Adrenal gland (tissue), 9 donors: ENCODE measurements at regions not wholly inside any gene's neighbourhood (a gene's known extent, or its start where the extent isn't known, plus 50 kb on each side); places are given as distances from the start of the nearest gene placed in this dataset.

Source experiments
- DNase-seq, 7 donors: peaks; one replicate each; pipeline ENCODE4 v3.0.0-alpha.2; 2019 to 2020
- H3K27ac ChIP-seq, 5 donors: fragments of 200-600 bp; sonication (generic) in 4 of 5; 1 replicate in 3 of 5; 2 replicates in 2 of 5; pipeline versions ENCODE4 v1.5.1 to v1.8.0; 2016 to 2020; ENCODE audit warnings: mild to moderate bottlenecking in 1 of 5
- H3K27me3 ChIP-seq: fragments of 200-600 bp; 2 replicates; pipeline ENCODE4 v1.8.0; 2021
- H3K36me3 ChIP-seq, 2 donors: fragments of 200-600 bp; replicated peaks in 1 of 2; 1 replicate in 1 of 2; 2 replicates in 1 of 2; pipeline versions ENCODE4 v1.5.1 to v1.8.0; 2018 to 2022
- H3K4me1 ChIP-seq, 2 donors: fragments of 200-600 bp; replicated peaks in 1 of 2; 1 replicate in 1 of 2; 2 replicates in 1 of 2; pipeline versions ENCODE4 v1.5.1 to v1.8.0; 2018 to 2021
- H3K4me3 ChIP-seq, 4 donors: fragments of 200-600 bp; sonication (generic) in 3 of 4; one replicate each; pipeline ENCODE4 v1.5.1; 2016 to 2018
- H3K9me3 ChIP-seq, 3 donors: fragments of 200-600 bp; sonication (generic) in 1 of 3; replicated peaks in 1 of 3; 1 replicate in 2 of 3; 2 replicates in 1 of 3; pipeline versions ENCODE4 v1.5.1 to v1.8.0; 2016 to 2021
- POLR2A ChIP-seq, 2 donors: fragments of 450-650 bp; IDR thresholded peaks; one replicate each; pipeline ENCODE4 v1.6.1; 2017; ENCODE audit warnings: antibody characterized with exemption in 2 of 2, mild to moderate bottlenecking in 2 of 2, moderate library complexity in 1 of 2
- WGBS, 4 donors: extraction: QIAGEN DNeasy Blood & Tissue Kit in 2 of 4; methylation state at CpG; one replicate each; pipeline versions ENCODE4 v1.1.5 to v1.1.7; 2013 to 2017; 5-methylcytosine and 5-hydroxymethylcytosine counted together
- intact Hi-C, 2 donors: fragments of 100-400 bp; cut with DNase I; formaldehyde crosslinking; loops; one replicate each; pipeline versions ENCODE4 v1.14.1 to v1.15.0; 2022 to 2023
- TF ChIP-seq, protein P1 (sequence below), 6 experiments: fragments of 450-650 bp in 4 of 6; fragments of 200-600 bp in 2 of 6; sonication (generic) in 1 of 6; IDR thresholded peaks; 1 replicate in 5 of 6; 2 replicates in 1 of 6; pipeline versions ENCODE4 v1.5.1 to v1.8.0; 2016 to 2021; ENCODE audit warnings: antibody characterized with exemption in 6 of 6, mild to moderate bottlenecking in 2 of 6, moderate library complexity in 1 of 6
- donor health status: healthy with polysubstance abuse.
- donor health status: Bipolar disorder and iron deficiency.
- donor health status: DM: yes; HTN: yes; CAD: no.
- donor health status: DM: no; HTN: no; CAD: no.
- donor health status: DM: no; HTN: no; CAD: no.

DNA sequence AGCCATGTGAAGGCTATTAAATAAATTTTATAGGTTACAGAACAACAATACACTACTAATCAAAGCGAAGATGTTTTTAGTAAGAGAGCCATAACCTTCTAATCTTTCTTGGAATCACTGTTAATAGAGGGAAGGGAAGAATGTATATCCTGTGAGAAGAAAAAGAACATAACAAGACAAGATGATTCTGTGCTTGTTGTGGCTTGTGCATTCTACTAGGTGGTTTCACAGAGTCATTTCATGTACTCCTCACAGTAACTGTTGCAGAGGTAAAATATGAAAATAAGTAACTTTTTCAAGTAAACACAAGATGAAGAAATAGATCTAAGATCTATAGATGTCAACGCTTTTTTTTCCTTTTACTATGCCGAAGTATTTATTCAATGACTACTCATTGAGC is 116.9 kb upstream of the FAM83B start:
- no peak overlapping the region for H3K4me3 ChIP-seq
- no peak overlapping the region for H3K27ac ChIP-seq
- no peaks in the 10 kb centered on the region for H3K4me1 ChIP-seq
- H3K9me3 ChIP-seq, result no peaks in the 10 kb centered on the region
- no peaks in the 10 kb centered on the region for H3K36me3 ChIP-seq
- no peak for DNase-seq
- no peaks in the 10 kb centered on the region for H3K27me3 ChIP-seq
- 78 to 90% (median 84%) methylated on average over 3 of the region's 3 CpGs for whole genome bisulfite sequencing, 4 donors
- intact Hi-C loops, result no loop called here
- TF ChIP-seq, protein P1, sequence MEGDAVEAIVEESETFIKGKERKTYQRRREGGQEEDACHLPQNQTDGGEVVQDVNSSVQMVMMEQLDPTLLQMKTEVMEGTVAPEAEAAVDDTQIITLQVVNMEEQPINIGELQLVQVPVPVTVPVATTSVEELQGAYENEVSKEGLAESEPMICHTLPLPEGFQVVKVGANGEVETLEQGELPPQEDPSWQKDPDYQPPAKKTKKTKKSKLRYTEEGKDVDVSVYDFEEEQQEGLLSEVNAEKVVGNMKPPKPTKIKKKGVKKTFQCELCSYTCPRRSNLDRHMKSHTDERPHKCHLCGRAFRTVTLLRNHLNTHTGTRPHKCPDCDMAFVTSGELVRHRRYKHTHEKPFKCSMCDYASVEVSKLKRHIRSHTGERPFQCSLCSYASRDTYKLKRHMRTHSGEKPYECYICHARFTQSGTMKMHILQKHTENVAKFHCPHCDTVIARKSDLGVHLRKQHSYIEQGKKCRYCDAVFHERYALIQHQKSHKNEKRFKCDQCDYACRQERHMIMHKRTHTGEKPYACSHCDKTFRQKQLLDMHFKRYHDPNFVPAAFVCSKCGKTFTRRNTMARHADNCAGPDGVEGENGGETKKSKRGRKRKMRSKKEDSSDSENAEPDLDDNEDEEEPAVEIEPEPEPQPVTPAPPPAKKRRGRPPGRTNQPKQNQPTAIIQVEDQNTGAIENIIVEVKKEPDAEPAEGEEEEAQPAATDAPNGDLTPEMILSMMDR (IDR thresholded peaks at IDR 0.05), result no peak
- TF ChIP-seq POLR2A (IDR thresholded peaks at IDR 0.05), result no peak

DNA sequence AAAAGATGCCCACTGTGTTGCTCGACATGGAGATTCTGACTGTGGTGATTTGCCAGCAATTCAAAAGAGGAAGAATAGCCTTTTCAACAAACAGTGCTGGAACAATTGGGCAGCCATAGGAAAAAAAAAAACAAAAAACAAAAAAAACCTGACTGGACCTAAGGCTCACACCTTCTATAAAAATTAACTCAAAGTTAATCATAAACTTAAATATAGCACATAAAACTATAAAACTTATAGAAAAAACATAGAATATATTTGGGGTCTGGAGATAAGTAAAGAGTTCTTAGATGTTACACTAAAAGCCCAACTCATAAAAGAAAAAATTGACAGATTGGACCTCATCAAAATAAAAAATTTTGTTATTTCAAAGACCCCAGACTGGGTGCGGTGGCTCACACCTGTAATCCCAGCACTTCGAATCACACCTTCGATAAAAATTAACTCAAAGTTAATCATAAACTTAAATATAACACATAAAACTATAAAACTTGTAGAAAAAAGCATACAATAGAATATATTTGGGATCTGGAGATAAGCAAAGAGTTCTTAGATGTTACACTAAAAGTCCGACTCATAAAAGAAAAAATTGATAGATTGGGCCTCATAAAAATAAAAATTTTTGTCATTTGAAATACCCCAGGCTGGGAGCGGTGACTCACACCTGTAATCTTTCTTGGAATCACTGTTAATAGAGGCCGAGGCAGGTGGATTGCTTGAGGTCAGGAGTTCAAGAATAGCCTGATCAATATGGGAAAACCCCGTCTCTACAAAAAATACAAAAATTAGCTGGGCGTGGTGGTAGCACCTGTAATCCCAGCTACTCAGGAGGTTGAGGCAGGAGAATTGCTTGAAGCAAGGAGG is 115.6 kb upstream of the FAM83B start:
- DNase-seq, result no peak
- no peaks in the 10 kb centered on the region for H3K36me3 ChIP-seq
- intact Hi-C loops, result no loop called here
- H3K9me3 ChIP-seq, result no peaks in the 10 kb centered on the region
- H3K4me1 ChIP-seq, result no peaks in the 10 kb centered on the region
- H3K27ac ChIP-seq, result no peak overlapping the region
- H3K4me3 ChIP-seq, result no peak overlapping the region
- TF ChIP-seq POLR2A (IDR thresholded peaks at IDR 0.05), result no peak
- TF ChIP-seq, protein P1 (IDR thresholded peaks at IDR 0.05), result no peak
- WGBS, 4 donors, result 79 to 88% (median 83%) methylated on average over 9 of the region's 9 CpGs
- H3K27me3 ChIP-seq, result no peaks in the 10 kb centered on the region

DNA sequence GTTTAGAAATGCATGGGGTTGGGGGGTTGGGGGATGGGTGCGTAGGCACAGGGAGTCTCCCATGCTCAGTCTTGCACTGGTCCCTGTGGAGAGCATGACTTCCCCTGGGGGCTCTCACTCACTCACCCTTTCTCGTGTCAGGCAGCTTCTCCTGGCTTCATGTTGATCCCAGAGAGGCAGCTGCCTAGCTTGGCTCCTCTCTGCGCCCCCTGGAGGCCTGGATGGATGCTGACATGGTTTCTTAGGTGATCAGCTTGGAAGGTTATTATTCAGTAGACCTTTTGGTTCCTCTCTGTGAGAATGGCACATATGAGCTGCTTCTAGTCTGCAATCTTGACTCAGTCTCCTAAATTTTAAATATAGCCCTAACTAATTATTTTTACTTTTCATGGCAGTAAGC is 109.3 kb upstream of the FAM83B start:
- Histone ChIP-seq H3K9me3 (no peaks in the 10 kb centered on the region), H3K36me3 (no peaks in the 10 kb centered on the region), H3K4me1 (no peaks in the 10 kb centered on the region), H3K27me3 (no peaks in the 10 kb centered on the region), H3K27ac (no peak overlapping the region), H3K4me3 (no peak overlapping the region)
- 67 to 88% (median 77%) methylated on average over 2 to 3 of the region's 3 CpGs for WGBS, 4 donors
- intact Hi-C loops, result no loop called here
- TF ChIP-seq, protein P1 (IDR thresholded peaks at IDR 0.05), result peak in 1 of 6 experiments; percentile 6
- TF ChIP-seq POLR2A (IDR thresholded peaks at IDR 0.05), result no peak
- DNase-seq, result peak in 1 of 7 donors; percentile 1

DNA sequence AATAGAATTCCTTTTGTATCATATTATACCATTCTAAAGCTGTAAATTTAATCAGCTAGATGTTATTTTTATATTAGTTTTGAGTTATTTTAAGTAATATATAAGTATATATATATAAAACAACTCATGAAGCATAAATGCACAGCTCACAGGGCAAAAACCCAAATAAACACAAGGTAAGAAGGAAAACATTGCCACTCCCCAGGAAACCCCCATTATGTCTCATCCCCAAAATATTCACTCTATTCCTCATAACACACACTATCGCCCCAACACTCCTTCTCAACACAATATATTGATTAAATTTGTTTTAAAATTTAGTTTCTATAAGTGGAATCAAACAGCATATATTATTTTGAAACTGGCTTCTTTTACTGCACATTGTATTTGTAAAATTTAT is 98.6 kb upstream of the FAM83B start:
- TF ChIP-seq POLR2A (IDR thresholded peaks at IDR 0.05), result no peak
- TF ChIP-seq, protein P1 (IDR thresholded peaks at IDR 0.05), result no peak
- no peaks in the 10 kb centered on the region for H3K36me3 ChIP-seq
- H3K4me1 ChIP-seq, result no peaks in the 10 kb centered on the region
- 73 to 83% (median 77%) methylated on average over 1 of the region's 1 CpG for WGBS, 4 donors
- H3K9me3 ChIP-seq, result no peaks in the 10 kb centered on the region
- intact Hi-C loops, result no loop called here
- no peak overlapping the region for H3K27ac ChIP-seq
- H3K27me3 ChIP-seq, result no peaks in the 10 kb centered on the region
- H3K4me3 ChIP-seq, result no peak overlapping the region
- DNase-seq, result no peak
